HEK293 (cell line): ENCODE measurements at regions not wholly inside any gene's neighbourhood (a gene's known extent, or its start where the extent isn't known, plus 50 kb on each side); places are given as distances from the start of the nearest gene placed in this dataset.

Experiments
- CTCF ChIA-PET: fragments of 350-600 bp; formaldehyde crosslinking; extraction: SDS; loops from one replicate; lab custom pipeline; 2021; ENCODE audit warnings: antibody characterized with exemption; lab: Yijun Ruan, JAX
- POLR2A ChIA-PET: fragments of 300-600 bp; formaldehyde crosslinking; extraction: SDS; loops from one replicate; lab custom pipeline; 2020; ENCODE audit warnings: antibody characterized with exemption, inconsistent platforms; lab: Yijun Ruan, JAX
- H3K27ac ChIP-seq: fragments of 200-500 bp; sonication (Bioruptor generic); 2 replicates; pipeline ENCODE4 v1.5.1; 2014; ENCODE audit warnings: low read depth, low read length, control low read depth, inconsistent platforms; ENCODE audit errors: extremely low read depth
- H3K36me3 ChIP-seq, 2 experiments: fragments of 200-500 bp in 1 of 2; sonication (Bioruptor generic) in 1 of 2; 1 replicate in 1 of 2; 2 replicates in 1 of 2; pipeline ENCODE4 v1.5.1; 2014 to 2017; ENCODE audit warnings: inconsistent platforms in 2 of 2, low read length in 2 of 2; ENCODE audit not compliant: control insufficient read depth in 2 of 2, insufficient read depth in 1 of 2
- H3K4me1 ChIP-seq: fragments of 200-500 bp; sonication (Bioruptor generic); 2 replicates; pipeline ENCODE4 v1.5.1; 2014; ENCODE audit warnings: mild to moderate bottlenecking, low read length, inconsistent platforms; ENCODE audit not compliant: control insufficient read depth, insufficient read depth
- H3K4me3 ChIP-seq: 2 replicates; pipeline ENCODE4 v1.5.1; 2011; ENCODE audit warnings: low read depth, mild to moderate bottlenecking, control low read depth, low read length, moderate library complexity
- H3K9me3 ChIP-seq: fragments of 200-500 bp; sonication (Bioruptor generic); 2 replicates; pipeline ENCODE4 v1.5.1; 2014; ENCODE audit warnings: low read depth, low read length, inconsistent platforms; ENCODE audit not compliant: control insufficient read depth, insufficient read depth
- GLIS1 ChIP-seq: fragments of 450-650 bp; formaldehyde crosslinking; IDR thresholded peaks from 2 replicates; pipeline ENCODE4 v1.5.1; 2016; ENCODE audit warnings: missing biosample characterization, missing genetic modification characterization
- HOXA7 ChIP-seq: sonication (generic); formaldehyde crosslinking; IDR thresholded peaks from 2 replicates; pipeline ENCODE4 v1.8.1; 2022; ENCODE audit warnings: missing genetic modification reagents, borderline replicate concordance
- KLF1 ChIP-seq: fragments of 450-650 bp; formaldehyde crosslinking; IDR thresholded peaks from 2 replicates; pipeline ENCODE4 v1.5.1; 2016; ENCODE audit warnings: missing biosample characterization, missing genetic modification characterization
- KLF7 ChIP-seq: fragments of 450-650 bp; formaldehyde crosslinking; IDR thresholded peaks from 2 replicates; pipeline ENCODE4 v1.5.1; 2016; ENCODE audit warnings: missing biosample characterization, missing genetic modification characterization, borderline replicate concordance
- ZBTB20 ChIP-seq: fragments of 450-650 bp; formaldehyde crosslinking; IDR thresholded peaks from 2 replicates; pipeline ENCODE4 v1.5.1; 2016; ENCODE audit warnings: missing biosample characterization, missing genetic modification characterization
- ZBTB48 ChIP-seq: fragments of 450-650 bp; formaldehyde crosslinking; IDR thresholded peaks from 2 replicates; pipeline ENCODE4 v1.5.1; 2016; ENCODE audit warnings: missing biosample characterization, missing genetic modification characterization
- ZEB2 ChIP-seq: fragments of 450-650 bp; formaldehyde crosslinking; IDR thresholded peaks from 2 replicates; pipeline ENCODE4 v1.5.1; 2016; ENCODE audit warnings: missing biosample characterization, missing genetic modification characterization
- ZFP69B ChIP-seq: fragments of 450-650 bp; formaldehyde crosslinking; IDR thresholded peaks from 2 replicates; pipeline ENCODE4 v1.5.1; 2016; ENCODE audit warnings: missing biosample characterization, missing genetic modification characterization
- ZIC2 ChIP-seq: fragments of 450-650 bp; formaldehyde crosslinking; IDR thresholded peaks from 2 replicates; pipeline ENCODE4 v1.5.1; 2016; ENCODE audit warnings: missing biosample characterization, missing genetic modification characterization
- ZNF146 ChIP-seq: fragments of 450-650 bp; formaldehyde crosslinking; IDR thresholded peaks from 2 replicates; pipeline ENCODE4 v1.5.1; 2016; ENCODE audit warnings: missing biosample characterization, missing genetic modification characterization
- ZNF155 ChIP-seq: fragments of 450-650 bp; formaldehyde crosslinking; IDR thresholded peaks from 2 replicates; pipeline ENCODE4 v1.5.1; 2016; ENCODE audit warnings: missing biosample characterization, missing genetic modification characterization
- ZNF214 ChIP-seq: fragments of 450-650 bp; formaldehyde crosslinking; IDR thresholded peaks from 2 replicates; pipeline ENCODE4 v1.5.1; 2017; ENCODE audit warnings: missing biosample characterization, mild to moderate bottlenecking, missing genetic modification characterization, borderline replicate concordance
- ZNF404 ChIP-seq: fragments of 450-650 bp; formaldehyde crosslinking; IDR thresholded peaks from 2 replicates; pipeline ENCODE4 v1.5.1; 2017; ENCODE audit warnings: missing biosample characterization, missing genetic modification characterization
- ZNF473 ChIP-seq: fragments of 450-650 bp; formaldehyde crosslinking; IDR thresholded peaks from 2 replicates; pipeline ENCODE4 v1.5.1; 2017; ENCODE audit warnings: missing biosample characterization, missing genetic modification characterization
- ZNF501 ChIP-seq: fragments of 450-650 bp; formaldehyde crosslinking; IDR thresholded peaks from 2 replicates; pipeline ENCODE4 v1.5.1; 2016; ENCODE audit warnings: missing biosample characterization, missing genetic modification characterization
- ZNF558 ChIP-seq: fragments of 450-650 bp; formaldehyde crosslinking; IDR thresholded peaks from 2 replicates; pipeline ENCODE4 v1.5.1; 2016; ENCODE audit warnings: missing biosample characterization, missing genetic modification characterization
- ZNF707 ChIP-seq: fragments of 450-650 bp; formaldehyde crosslinking; IDR thresholded peaks from 2 replicates; pipeline ENCODE4 v1.5.1; 2016; ENCODE audit warnings: missing biosample characterization, missing genetic modification characterization
- ZNF830 ChIP-seq: fragments of 450-650 bp; IDR thresholded peaks from 2 replicates; pipeline ENCODE4 v1.5.0; 2018; ENCODE audit warnings: missing biosample characterization, missing genetic modification characterization, low read depth, mild to moderate bottlenecking, moderate library complexity
- TF ChIP-seq, protein P1 (sequence below): fragments of 450-650 bp; formaldehyde crosslinking; IDR thresholded peaks from 2 replicates; pipeline ENCODE4 v1.5.1; 2016; ENCODE audit warnings: missing biosample characterization, missing genetic modification characterization
- TF ChIP-seq, protein P2 (sequence below): fragments of 450-650 bp; formaldehyde crosslinking; IDR thresholded peaks from 2 replicates; pipeline ENCODE4 v1.5.1; 2016; ENCODE audit warnings: missing biosample characterization, missing genetic modification characterization
- TF ChIP-seq, protein P3 (sequence below): fragments of 450-650 bp; formaldehyde crosslinking; IDR thresholded peaks from 2 replicates; pipeline ENCODE4; 2016; ENCODE audit warnings: missing biosample characterization, missing genetic modification characterization
- TF ChIP-seq, protein P4 (sequence below): fragments of 450-650 bp; IDR thresholded peaks from 2 replicates; pipeline ENCODE4 v1.5.1; 2018; ENCODE audit warnings: missing biosample characterization, missing genetic modification characterization
- TF ChIP-seq, protein P5 (sequence below): fragments of 450-650 bp; formaldehyde crosslinking; IDR thresholded peaks from 2 replicates; pipeline ENCODE4 v1.5.0; 2017; ENCODE audit warnings: missing biosample characterization, missing genetic modification characterization, borderline replicate concordance

DNA sequence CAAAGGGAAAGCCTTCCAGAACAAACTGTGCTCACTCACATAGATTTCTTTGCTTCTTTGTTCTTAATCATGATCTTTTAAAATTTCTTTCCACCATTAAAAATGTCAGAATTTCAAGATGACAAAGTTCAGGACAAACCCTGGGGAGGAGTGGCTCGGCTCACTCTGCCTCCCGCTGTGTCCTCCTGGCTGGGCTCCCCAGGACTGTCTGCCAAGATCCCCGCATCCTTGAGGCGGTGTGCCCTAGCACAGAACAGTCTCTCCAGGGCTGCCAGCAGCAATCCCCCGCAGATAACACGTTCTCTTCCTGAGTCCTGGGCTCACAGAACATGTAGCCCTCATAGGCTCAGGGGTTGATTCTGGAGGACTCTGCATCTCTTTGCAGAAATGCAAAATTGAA lies 98.4 kb upstream of the KCNG1 start:
- CTCF ChIA-PET, result no interaction called here
- H3K27ac ChIP-seq, result no peak overlapping the region

DNA sequence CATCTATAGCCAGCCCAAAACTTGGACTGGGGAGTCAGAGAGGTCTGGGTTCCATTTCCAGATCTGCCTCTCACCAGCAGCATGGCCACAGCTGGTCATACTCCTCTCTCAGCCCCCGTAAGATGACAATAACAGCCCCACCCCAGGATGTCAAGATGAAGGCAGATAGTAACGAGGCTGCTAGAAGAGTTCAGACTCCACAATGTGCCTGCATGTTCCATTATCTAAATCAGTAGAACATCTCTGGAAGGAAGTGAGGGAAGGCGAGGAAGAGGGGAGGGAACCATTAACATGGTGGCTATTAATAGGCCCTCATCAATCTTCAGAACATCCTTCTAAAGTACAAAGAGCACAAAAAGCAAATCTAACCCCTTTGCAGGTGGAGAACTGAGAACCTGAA lies 98.0 kb upstream of the KCNG1 start:
- POLR2A ChIA-PET, result no interaction called here
- CTCF ChIA-PET, result no interaction called here
- Histone ChIP-seq H3K27ac (no peak overlapping the region), H3K4me1 (no peaks in the 10 kb centered on the region), H3K9me3 (no peaks in the 10 kb centered on the region), H3K4me3 (no peak overlapping the region), H3K36me3 (no peaks in the 10 kb centered on the region)
- TF ChIP-seq HOXA7 (no peak), ZNF155 (no peak), ZNF558 (tag by site-specific recombination) (no peak)
- TF ChIP-seq, protein P1, sequence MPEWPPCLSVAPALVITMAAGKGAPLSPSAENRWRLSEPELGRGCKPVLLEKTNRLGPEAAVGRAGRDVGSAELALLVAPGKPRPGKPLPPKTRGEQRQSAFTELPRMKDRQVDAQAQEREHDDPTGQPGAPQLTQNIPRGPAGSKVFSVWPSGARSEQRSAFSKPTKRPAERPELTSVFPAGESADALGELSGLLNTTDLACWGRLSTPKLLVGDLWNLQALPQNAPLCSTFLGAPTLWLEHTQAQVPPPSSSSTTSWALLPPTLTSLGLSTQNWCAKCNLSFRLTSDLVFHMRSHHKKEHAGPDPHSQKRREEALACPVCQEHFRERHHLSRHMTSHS (tag by site-specific recombination), result no peak

More for the DNA sequence above, 98.4 kb upstream of the KCNG1 start:
- Histone ChIP-seq H3K9me3 (no peaks in the 10 kb centered on the region), H3K4me1 (no peaks in the 10 kb centered on the region), H3K4me3 (no peak overlapping the region), H3K36me3 (no peaks in the 10 kb centered on the region)
- no peak for TF ChIP-seq ZFP69B
- TF ChIP-seq, protein P2, sequence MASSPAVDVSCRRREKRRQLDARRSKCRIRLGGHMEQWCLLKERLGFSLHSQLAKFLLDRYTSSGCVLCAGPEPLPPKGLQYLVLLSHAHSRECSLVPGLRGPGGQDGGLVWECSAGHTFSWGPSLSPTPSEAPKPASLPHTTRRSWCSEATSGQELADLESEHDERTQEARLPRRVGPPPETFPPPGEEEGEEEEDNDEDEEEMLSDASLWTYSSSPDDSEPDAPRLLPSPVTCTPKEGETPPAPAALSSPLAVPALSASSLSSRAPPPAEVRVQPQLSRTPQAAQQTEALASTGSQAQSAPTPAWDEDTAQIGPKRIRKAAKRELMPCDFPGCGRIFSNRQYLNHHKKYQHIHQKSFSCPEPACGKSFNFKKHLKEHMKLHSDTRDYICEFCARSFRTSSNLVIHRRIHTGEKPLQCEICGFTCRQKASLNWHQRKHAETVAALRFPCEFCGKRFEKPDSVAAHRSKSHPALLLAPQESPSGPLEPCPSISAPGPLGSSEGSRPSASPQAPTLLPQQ (tag by site-specific recombination), result no peak
- no peak for TF ChIP-seq ZNF830
- TF ChIP-seq ZNF707 (tag by site-specific recombination), result no peak
- peak; percentile 43; the same call in 1 of the 2 replicates for TF ChIP-seq ZIC2
- TF ChIP-seq KLF1 (tag by site-specific recombination), result no peak
- peak; percentile 46 for TF ChIP-seq ZBTB20
- no peak for TF ChIP-seq ZNF473 (tag by site-specific recombination)
- TF ChIP-seq GLIS1 (tag by site-specific recombination), result peak; percentile 39; the same call in 1 of the 2 replicates
- POLR2A ChIA-PET, result no interaction called here

DNA sequence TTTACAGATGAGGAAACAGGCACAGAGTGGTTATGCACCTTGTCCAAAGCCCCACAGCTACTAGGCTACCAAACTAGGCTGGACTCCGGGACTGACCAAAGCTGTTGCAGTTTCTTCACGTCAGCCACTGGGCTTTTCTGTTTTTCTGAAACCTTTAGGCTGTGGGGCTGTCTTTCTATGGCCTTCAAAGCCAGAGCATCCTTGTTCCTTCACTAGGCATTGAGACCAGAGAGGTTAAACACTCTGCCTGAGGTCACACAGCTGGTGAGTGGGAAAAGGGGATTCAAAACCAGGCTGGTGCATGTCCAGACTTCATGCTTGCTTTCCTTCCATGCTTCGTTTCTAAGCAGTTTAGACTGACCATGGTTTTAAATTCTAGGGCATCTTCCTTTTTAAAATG lies 97.5 kb upstream of the KCNG1 start:
- no peak for TF ChIP-seq ZNF214
- TF ChIP-seq ZNF501, result no peak
- TF ChIP-seq, protein P3, sequence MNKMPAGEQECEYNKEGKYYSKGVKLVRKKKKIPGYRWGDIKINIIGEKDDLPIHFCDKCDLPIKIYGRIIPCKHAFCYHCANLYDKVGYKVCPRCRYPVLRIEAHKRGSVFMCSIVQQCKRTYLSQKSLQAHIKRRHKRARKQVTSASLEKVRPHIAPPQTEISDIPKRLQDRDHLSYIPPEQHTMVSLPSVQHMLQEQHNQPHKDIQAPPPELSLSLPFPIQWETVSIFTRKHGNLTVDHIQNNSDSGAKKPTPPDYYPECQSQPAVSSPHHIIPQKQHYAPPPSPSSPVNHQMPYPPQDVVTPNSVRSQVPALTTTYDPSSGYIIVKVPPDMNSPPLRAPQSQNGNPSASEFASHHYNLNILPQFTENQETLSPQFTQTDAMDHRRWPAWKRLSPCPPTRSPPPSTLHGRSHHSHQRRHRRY (tag by site-specific recombination), result no peak
- TF ChIP-seq ZNF146 (tag by site-specific recombination), result no peak
- no peak for TF ChIP-seq ZEB2
- no peak for TF ChIP-seq HOXA7
- TF ChIP-seq ZNF404, result no peak
- TF ChIP-seq, protein P4, sequence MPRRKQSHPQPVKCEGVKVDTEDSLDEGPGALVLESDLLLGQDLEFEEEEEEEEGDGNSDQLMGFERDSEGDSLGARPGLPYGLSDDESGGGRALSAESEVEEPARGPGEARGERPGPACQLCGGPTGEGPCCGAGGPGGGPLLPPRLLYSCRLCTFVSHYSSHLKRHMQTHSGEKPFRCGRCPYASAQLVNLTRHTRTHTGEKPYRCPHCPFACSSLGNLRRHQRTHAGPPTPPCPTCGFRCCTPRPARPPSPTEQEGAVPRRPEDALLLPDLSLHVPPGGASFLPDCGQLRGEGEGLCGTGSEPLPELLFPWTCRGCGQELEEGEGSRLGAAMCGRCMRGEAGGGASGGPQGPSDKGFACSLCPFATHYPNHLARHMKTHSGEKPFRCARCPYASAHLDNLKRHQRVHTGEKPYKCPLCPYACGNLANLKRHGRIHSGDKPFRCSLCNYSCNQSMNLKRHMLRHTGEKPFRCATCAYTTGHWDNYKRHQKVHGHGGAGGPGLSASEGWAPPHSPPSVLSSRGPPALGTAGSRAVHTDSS, result no peak
- no peak for TF ChIP-seq KLF7 (tag by site-specific recombination)
- TF ChIP-seq ZBTB48 (tag by site-specific recombination), result no peak
- TF ChIP-seq, protein P5, sequence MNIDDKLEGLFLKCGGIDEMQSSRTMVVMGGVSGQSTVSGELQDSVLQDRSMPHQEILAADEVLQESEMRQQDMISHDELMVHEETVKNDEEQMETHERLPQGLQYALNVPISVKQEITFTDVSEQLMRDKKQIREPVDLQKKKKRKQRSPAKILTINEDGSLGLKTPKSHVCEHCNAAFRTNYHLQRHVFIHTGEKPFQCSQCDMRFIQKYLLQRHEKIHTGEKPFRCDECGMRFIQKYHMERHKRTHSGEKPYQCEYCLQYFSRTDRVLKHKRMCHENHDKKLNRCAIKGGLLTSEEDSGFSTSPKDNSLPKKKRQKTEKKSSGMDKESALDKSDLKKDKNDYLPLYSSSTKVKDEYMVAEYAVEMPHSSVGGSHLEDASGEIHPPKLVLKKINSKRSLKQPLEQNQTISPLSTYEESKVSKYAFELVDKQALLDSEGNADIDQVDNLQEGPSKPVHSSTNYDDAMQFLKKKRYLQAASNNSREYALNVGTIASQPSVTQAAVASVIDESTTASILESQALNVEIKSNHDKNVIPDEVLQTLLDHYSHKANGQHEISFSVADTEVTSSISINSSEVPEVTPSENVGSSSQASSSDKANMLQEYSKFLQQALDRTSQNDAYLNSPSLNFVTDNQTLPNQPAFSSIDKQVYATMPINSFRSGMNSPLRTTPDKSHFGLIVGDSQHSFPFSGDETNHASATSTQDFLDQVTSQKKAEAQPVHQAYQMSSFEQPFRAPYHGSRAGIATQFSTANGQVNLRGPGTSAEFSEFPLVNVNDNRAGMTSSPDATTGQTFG, result no peak

More for the DNA sequence above, 97.5 kb upstream of the KCNG1 start:
- Histone ChIP-seq H3K4me1 (no peaks in the 10 kb centered on the region), H3K4me3 (no peak overlapping the region), H3K27ac (no peak overlapping the region), H3K36me3 (no peaks in the 10 kb centered on the region), H3K9me3 (no peaks in the 10 kb centered on the region)
- ChIA-PET POLR2A (no interaction called here), CTCF (no interaction called here)
